ENCODE measurements at regions not wholly inside any gene's neighbourhood (a gene's known extent, or its start where the extent isn't known, plus 50 kb on each side); places are given as distances from the start of the nearest gene placed in this dataset.

GRCh38 chr7:28292834-28293526, 112.4 kb upstream of the JAZF1 start:
- DNase-seq (ENCODE audit: low read depth, low spot score): no peak

- DNase-seq (ENCODE audit: low read depth, low spot score): no peak
Observed at GRCh38 chr7:28293527-28293835, 112.9 kb upstream of the JAZF1 start.

GRCh38 chr7:28296571-28297483, 115.5 kb upstream of the CREB5 start:
- no peak for DNase-seq (ENCODE audit: low read depth, low spot score)

- DNase-seq (ENCODE audit: low read depth, low spot score): no peak
Observed at GRCh38 chr7:28297801-28298459, 114.4 kb upstream of the CREB5 start.

GRCh38 chr7:28298870-28299518, 113.3 kb upstream of the CREB5 start:
- DNase-seq (ENCODE audit: low read depth, low spot score): peak; percentile 20

GRCh38 chr7:28299556-28299955, 112.8 kb upstream of the CREB5 start:
- DNase-seq (ENCODE audit: low read depth, low spot score): no peak

GRCh38 chr7:28300488-28300887, 111.8 kb upstream of the CREB5 start:
- DNase-seq (ENCODE audit: low read depth, low spot score): no peak

GRCh38 chr7:28301148-28301641, 111.1 kb upstream of the CREB5 start:
- no peak for DNase-seq (ENCODE audit: low read depth, low spot score)

- DNase-seq (ENCODE audit: low read depth, low spot score): no peak
Observed at GRCh38 chr7:28304290-28304689, 108.0 kb upstream of the CREB5 start.

GRCh38 chr7:28309704-28310459, 102.4 kb upstream of the CREB5 start:
- no peak for DNase-seq (ENCODE audit: low read depth, low spot score)

GRCh38 chr7:28310460-28310848, 101.9 kb upstream of the CREB5 start:
- DNase-seq (ENCODE audit: low read depth, low spot score): no peak

- DNase-seq (ENCODE audit: low read depth, low spot score): no peak
Observed at GRCh38 chr7:28311670-28312069, 100.6 kb upstream of the CREB5 start.

GRCh38 chr7:28312948-28313347, 99.4 kb upstream of the CREB5 start:
- no peak for DNase-seq (ENCODE audit: low read depth, low spot score)

GRCh38 chr7:28314841-28315240, 97.5 kb upstream of the CREB5 start:
- DNase-seq (ENCODE audit: low read depth, low spot score): no peak

GRCh38 chr7:28315565-28316410, 96.5 kb upstream of the CREB5 start:
- no peak for DNase-seq (ENCODE audit: low read depth, low spot score)

GRCh38 chr7:28316489-28316888, 95.8 kb upstream of the CREB5 start:
- DNase-seq (ENCODE audit: low read depth, low spot score): no peak

- DNase-seq (ENCODE audit: low read depth, low spot score): no peak
Observed at GRCh38 chr7:28318101-28318762, 94.1 kb upstream of the CREB5 start.

GRCh38 chr7:28323833-28324232, 88.5 kb upstream of the CREB5 start:
- DNase-seq (ENCODE audit: low read depth, low spot score): no peak

GRCh38 chr7:28328146-28328545, 84.2 kb upstream of the CREB5 start:
- DNase-seq (ENCODE audit: low read depth, low spot score): no peak
